Uterus (tissue), 2 donors: ENCODE measurements at regions not wholly inside any gene's neighbourhood (a gene's known extent, or its start where the extent isn't known, plus 50 kb on each side); places are given as distances from the start of the nearest gene placed in this dataset.

Experiments
- CTCF ChIP-seq, 4 experiments: fragments of 200-600 bp in 2 of 4; fragments of 450-650 bp in 2 of 4; sonication (generic) in 2 of 4; IDR thresholded peaks; one replicate each; pipeline ENCODE4 v1.5.1; 2016 to 2019; ENCODE audit warnings: antibody characterized with exemption in 4 of 4, mild to moderate bottlenecking in 2 of 4, moderate library complexity in 1 of 4
- POLR2A ChIP-seq, 2 donors: fragments of 450-650 bp; IDR thresholded peaks; one replicate each; pipeline ENCODE4 v1.6.1; 2016; ENCODE audit warnings: antibody characterized with exemption in 2 of 2, mild to moderate bottlenecking in 1 of 2, moderate library complexity in 1 of 2

GRCh38 chr5:5953584-5954274, 424.6 kb downstream of the MED10 start:
- TF ChIP-seq POLR2A (IDR thresholded peaks at IDR 0.05), result no peak
- no peak for TF ChIP-seq CTCF (IDR thresholded peaks at IDR 0.05)
